Psoas muscle (tissue), 7 donors: ENCODE measurements at regions not wholly inside any gene's neighbourhood (a gene's known extent, or its start where the extent isn't known, plus 50 kb on each side); places are given as distances from the start of the nearest gene placed in this dataset.

Experiments
- ATAC-seq, 4 donors: fragments of 200-7000 bp; cut with Tn5 transposase; one replicate each; pipeline ENCODE4 v1.9.1; 2020; ENCODE audit warnings: moderate library complexity in 3 of 4, mild to moderate bottlenecking in 2 of 4
- DNase-seq, 2 donors: peaks; one replicate each; pipeline ENCODE4 v3.0.0-alpha.2; 2020
- H3K27ac ChIP-seq: fragments of 200-600 bp; one replicate; pipeline ENCODE4 v1.8.0; 2022
- H3K27me3 ChIP-seq, 3 donors: fragments of 200-600 bp in 1 of 3; one replicate each; pipeline versions ENCODE4 v1.6.1 to v1.8.0; 2013 to 2022; ENCODE audit warnings: low read length in 2 of 3, mild to moderate bottlenecking in 2 of 3, moderate library complexity in 1 of 3; ENCODE audit not compliant: insufficient read depth in 3 of 3
- H3K36me3 ChIP-seq, 2 donors: fragments of 200-600 bp in 1 of 2; one replicate each; pipeline versions ENCODE4 v1.6.1 to v1.8.0; 2013 to 2022; ENCODE audit warnings: low read depth in 1 of 2, mild to moderate bottlenecking in 1 of 2, moderate library complexity in 1 of 2; ENCODE audit not compliant: insufficient read depth in 1 of 2
- H3K4me1 ChIP-seq: fragments of 200-600 bp; one replicate; pipeline ENCODE4 v1.8.0; 2022
- H3K4me3 ChIP-seq: fragments of 200-600 bp; one replicate; pipeline ENCODE4 v1.8.0; 2022; ENCODE audit warnings: mild to moderate bottlenecking
- H3K9me3 ChIP-seq: fragments of 200-600 bp; one replicate; pipeline ENCODE4 v1.8.0; 2022
- WGBS, 3 donors: extraction: QIAGEN DNeasy Blood & Tissue Kit; methylation state at CpG; one replicate each; pipeline versions ENCODE4 v1.1.6 to v1.1.7; 2013; 5-methylcytosine and 5-hydroxymethylcytosine counted together
- intact Hi-C, 2 donors: fragments of 100-400 bp; cut with DNase I; formaldehyde crosslinking; loops; one replicate each; pipeline versions ENCODE4 v1.11.0 to v1.14.2; 2022
- TF ChIP-seq, protein P1 (sequence below): fragments of 200-600 bp; IDR thresholded peaks from one replicate; pipeline ENCODE4 v1.8.0; 2022; ENCODE audit warnings: antibody characterized with exemption
- donor health status: healthy with polysubstance abuse.
- donor health status: DM: no; HTN: no; CAD: no; lungs with moderate emphysema.
- donor health status: Bipolar disorder and iron deficiency.
- donor health status: healthy.
- donor health status: DM: yes; HTN: yes; CAD: no.
- donor health status: DM: no; HTN: no; CAD: no.
- donor health status: DM: yes; HTN: yes; CAD: no.

DNA sequence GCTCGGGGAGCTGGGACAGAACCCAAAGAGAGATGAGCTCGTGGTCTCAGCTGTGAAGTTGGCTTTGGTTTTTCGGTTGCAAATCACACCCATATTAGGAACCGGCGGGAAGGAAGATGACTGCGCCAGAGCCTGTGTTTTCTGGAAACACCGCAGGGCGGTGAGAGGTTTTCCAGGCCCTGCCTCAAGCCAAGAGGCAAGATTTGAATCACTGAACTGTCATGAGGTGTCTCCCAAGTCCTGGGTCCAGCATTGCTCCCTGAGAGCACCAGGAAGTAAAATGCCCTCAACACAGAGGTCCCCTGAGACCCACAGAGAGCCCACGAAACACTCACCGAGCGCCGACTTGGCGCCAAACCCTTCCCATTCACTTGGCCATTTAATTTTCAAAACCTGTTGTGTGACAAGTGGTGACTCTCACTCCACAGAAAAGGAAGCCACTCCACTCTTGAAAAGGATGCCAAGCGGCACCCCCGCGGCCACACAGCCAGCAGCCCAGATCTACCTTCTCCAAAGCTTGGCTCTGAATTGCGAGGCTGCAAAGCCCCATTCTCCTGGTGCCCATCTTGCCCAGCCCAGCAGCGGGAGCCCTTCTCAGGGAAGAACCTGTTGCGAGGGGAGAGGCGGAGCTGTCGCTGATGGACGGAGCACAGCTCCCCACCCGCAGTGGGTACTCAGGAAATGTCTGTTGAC is 99.0 kb upstream of the RUNX3 start:
- ATAC-seq (no peak), DNase-seq (no peak)
- peaks cover 0 to 16% (median 5%) of the 10 kb centered on the region in 3 donors for H3K27me3 ChIP-seq
- no peaks in the 10 kb centered on the region for H3K36me3 ChIP-seq
- H3K9me3 ChIP-seq, result no peaks in the 10 kb centered on the region
- intact Hi-C loops, result no loop called here
- TF ChIP-seq, protein P1, sequence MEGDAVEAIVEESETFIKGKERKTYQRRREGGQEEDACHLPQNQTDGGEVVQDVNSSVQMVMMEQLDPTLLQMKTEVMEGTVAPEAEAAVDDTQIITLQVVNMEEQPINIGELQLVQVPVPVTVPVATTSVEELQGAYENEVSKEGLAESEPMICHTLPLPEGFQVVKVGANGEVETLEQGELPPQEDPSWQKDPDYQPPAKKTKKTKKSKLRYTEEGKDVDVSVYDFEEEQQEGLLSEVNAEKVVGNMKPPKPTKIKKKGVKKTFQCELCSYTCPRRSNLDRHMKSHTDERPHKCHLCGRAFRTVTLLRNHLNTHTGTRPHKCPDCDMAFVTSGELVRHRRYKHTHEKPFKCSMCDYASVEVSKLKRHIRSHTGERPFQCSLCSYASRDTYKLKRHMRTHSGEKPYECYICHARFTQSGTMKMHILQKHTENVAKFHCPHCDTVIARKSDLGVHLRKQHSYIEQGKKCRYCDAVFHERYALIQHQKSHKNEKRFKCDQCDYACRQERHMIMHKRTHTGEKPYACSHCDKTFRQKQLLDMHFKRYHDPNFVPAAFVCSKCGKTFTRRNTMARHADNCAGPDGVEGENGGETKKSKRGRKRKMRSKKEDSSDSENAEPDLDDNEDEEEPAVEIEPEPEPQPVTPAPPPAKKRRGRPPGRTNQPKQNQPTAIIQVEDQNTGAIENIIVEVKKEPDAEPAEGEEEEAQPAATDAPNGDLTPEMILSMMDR, result no peak
- H3K4me1 ChIP-seq, result no peaks in the 10 kb centered on the region
- 57 to 66% (median 66%) methylated on average over 23 of the region's 23 CpGs for WGBS, 3 donors
- H3K4me3 ChIP-seq, result no peak overlapping the region
- no peak overlapping the region for H3K27ac ChIP-seq

DNA sequence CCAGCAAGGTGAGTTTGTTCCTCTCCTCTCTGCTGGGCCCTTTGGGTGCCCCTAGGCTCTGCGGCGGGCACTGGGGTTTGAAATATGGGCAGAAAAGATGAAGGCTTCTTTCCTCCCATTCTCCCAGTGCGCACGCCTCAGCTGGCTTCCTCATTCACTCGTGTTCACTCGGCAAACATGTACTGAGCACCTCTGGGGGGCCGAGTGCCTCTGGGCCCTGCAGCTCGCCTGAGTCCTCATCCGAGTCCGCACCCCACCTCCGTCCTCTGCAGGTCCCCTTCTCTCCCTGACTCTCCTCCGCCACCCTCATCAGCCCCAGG is 98.5 kb upstream of the RUNX3 start:
- WGBS, 3 donors, result 76 to 91% (median 84%) methylated on average over 10 to 12 of the region's 12 CpGs
- DNase-seq, result no peak
- H3K27ac ChIP-seq, result no peak overlapping the region
- TF ChIP-seq, protein P1, result no peak
- H3K36me3 ChIP-seq, result no peaks in the 10 kb centered on the region
- ATAC-seq, result no peak
- intact Hi-C loops, result no loop called here
- H3K4me3 ChIP-seq, result no peak overlapping the region
- H3K9me3 ChIP-seq, result no peaks in the 10 kb centered on the region
- no peaks in the 10 kb centered on the region for H3K4me1 ChIP-seq
- H3K27me3 ChIP-seq, result peaks cover 0 to 16% (median 5%) of the 10 kb centered on the region in 3 donors

DNA sequence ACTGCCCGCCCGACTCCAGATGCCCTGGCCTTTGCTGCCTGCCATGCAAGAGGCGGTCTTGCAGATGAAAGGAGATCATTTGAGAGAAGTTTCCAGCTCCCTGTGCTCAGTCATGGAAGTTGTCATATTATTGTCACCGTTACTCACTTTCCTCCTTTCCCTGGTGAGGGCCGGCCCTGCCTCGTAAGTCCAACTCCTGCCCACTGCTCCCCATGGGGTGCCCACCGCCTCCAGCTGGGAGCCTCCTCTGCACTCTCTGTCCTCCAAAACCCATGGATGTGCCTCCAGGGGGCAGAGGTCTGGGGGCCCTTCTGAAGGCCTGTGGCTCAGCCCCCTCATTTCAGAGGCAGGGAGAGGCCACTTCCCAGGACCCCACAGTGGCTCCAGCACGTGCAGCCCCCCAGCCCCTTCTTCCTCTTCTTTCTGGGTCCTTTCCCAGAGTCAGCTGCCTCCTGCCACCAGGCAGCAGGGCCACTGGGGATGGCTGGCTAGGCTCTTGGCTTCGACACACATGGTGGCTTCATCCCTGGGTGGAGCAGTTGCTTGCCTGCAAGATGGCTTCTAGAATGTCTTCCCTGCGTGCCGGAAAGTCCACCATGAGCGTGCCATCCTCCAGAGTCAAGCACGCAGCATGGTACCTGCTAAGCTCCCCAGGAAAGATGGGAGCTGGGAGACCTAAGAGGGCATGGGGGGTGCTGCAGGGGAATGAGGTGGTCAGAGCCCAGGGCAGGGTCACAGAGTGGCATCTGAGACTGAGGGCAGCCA is 97.9 kb upstream of the RUNX3 start:
- DNase-seq (no peak), ATAC-seq (no peak)
- Histone ChIP-seq H3K36me3 (no peaks in the 10 kb centered on the region), H3K9me3 (no peaks in the 10 kb centered on the region), H3K27me3 (peaks cover 0 to 16% (median 5%) of the 10 kb centered on the region in 3 donors), H3K4me3 (no peak overlapping the region), H3K27ac (no peak overlapping the region), H3K4me1 (no peaks in the 10 kb centered on the region)
- TF ChIP-seq, protein P1, result no peak
- intact Hi-C loops, result no loop called here
- WGBS, 3 donors, result 75 to 84% (median 83%) methylated on average over 13 of the region's 13 CpGs

DNA sequence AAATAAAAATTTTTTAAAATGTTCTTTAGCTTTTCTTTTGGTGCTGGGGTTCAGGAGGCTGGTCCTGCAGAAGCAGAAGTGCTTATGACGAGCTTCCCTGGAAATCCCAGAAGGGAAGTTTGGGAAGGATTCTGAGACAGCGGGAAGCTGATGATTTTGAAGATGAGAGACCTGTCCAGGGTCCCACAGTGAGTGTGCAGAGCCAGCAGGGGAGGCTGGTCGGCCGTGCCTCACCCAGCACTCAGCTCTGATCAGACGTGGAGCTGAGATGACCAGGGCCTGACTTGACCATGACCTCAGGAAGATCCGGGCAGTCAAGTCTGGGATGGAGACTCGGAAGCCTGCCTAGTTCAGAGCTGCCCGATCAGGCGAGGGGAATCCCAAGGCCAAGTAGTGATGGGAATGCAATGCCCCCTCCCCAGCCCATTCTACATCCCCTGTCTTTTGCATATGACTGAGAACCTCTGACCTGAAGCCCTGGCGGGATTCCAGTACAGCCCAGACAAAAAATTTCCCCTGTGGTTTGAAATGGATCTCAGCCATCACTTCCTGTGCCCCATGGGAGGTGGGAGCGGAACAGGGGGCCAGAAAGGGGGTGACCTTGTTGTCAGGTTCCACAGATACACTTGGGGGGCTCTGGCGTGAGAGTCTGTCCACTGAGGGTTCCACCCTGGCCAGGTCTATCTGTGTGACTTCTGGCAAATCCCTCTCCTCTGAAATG is 96.8 kb upstream of the RUNX3 start:
- Histone ChIP-seq H3K4me1 (no peaks in the 10 kb centered on the region), H3K36me3 (no peaks in the 10 kb centered on the region), H3K27ac (no peak overlapping the region), H3K4me3 (no peak overlapping the region), H3K9me3 (no peaks in the 10 kb centered on the region), H3K27me3 (peaks cover 0 to 16% (median 5%) of the 10 kb centered on the region in 3 donors)
- TF ChIP-seq, protein P1, result no peak
- no peak for ATAC-seq
- no peak for DNase-seq
- WGBS, 3 donors, result 45 to 63% (median 53%) methylated on average over 12 of the region's 12 CpGs
- intact Hi-C loops, result no loop called here
